ENCODE measurements at regions not wholly inside any gene's neighbourhood (a gene's known extent, or its start where the extent isn't known, plus 50 kb on each side); places are given as distances from the start of the nearest gene placed in this dataset.

GRCh38 chr5:73376618-73377170 lies 71.9 kb downstream of the FOXD1 start:
- H2AK5ac ChIP-seq (ENCODE audit: low read depth, low read length), result peak overlapping the region; percentile 97
- no peaks in the 10 kb centered on the region for H3K9me3 ChIP-seq (ENCODE audit: control insufficient read depth, insufficient read depth, low read length)
- H2BK20ac ChIP-seq (ENCODE audit: low read depth, low read length), result peak overlapping the region; percentile 93
- H2BK5ac ChIP-seq (ENCODE audit: low read depth, low read length, poor library complexity, severe bottlenecking), result peak overlapping the region; percentile 65
- TF ChIP-seq FOS (IDR thresholded peaks at IDR 0.05; ENCODE audit: low read depth, low read length) (peak; percentile 60), USF2 (IDR thresholded peaks at IDR 0.05; ENCODE audit: low read depth, low read length) (no peak), ELK1 (IDR thresholded peaks at IDR 0.05; ENCODE audit: borderline replicate concordance, low read depth, low read length) (no peak), CTCF (conservative IDR thresholded peaks at IDR 0.05; ENCODE audit: low read depth, low read length) (no peak), MAFK (IDR thresholded peaks at IDR 0.05; ENCODE audit: low read depth, low read length) (peak; percentile 22; the same call in 1 of the 2 replicates), RFX5 (IDR thresholded peaks at IDR 0.05; ENCODE audit: low read depth, low read length) (no peak), CEBPB (IDR thresholded peaks at IDR 0.05; ENCODE audit: low read depth, low read length) (peak; percentile 85), SMC3 (IDR thresholded peaks at IDR 0.05; ENCODE audit: low read depth, low read length) (no peak), RAD21 (IDR thresholded peaks at IDR 0.05; ENCODE audit: low read length) (peak; percentile 18; the same call in 1 of the 2 replicates), MAZ (IDR thresholded peaks at IDR 0.05; ENCODE audit: borderline replicate concordance, low read depth, low read length) (no peak), POLR2A (IDR thresholded peaks at IDR 0.05; ENCODE audit: low read depth, low read length) (no peak), MXI1 (IDR thresholded peaks at IDR 0.05; ENCODE audit: borderline replicate concordance, low read depth, low read length) (no peak), NFE2L2 (IDR thresholded peaks at IDR 0.05; ENCODE audit: low read depth, low read length) (no peak)
- H3K18ac ChIP-seq (ENCODE audit: low read depth, low read length), result no peak overlapping the region; the same call in 1 of the 2 replicates
- H3K4me1 ChIP-seq (ENCODE audit: control insufficient read depth, insufficient read depth, low read length), result peaks cover 23% of the 10 kb centered on the region
- H4K20me1 ChIP-seq (ENCODE audit: insufficient read depth, low read length), result no peaks in the 10 kb centered on the region
- H3K56ac ChIP-seq (ENCODE audit: extremely low read depth, insufficient read depth, low read length), result no peak overlapping the region
- H2AFZ ChIP-seq (replicated peaks; ENCODE audit: low read length, poor library complexity), result no peak overlapping the region
- peak overlapping the region; percentile 87 for H3K4ac ChIP-seq (ENCODE audit: low read depth, low read length)
- WGBS, 2 experiments (ENCODE audit: extremely low coverage in 2 of 2, insufficient read length in 1 of 2), result no CpG with 5 or more reads among the region's 3 CpGs
- no peaks in the 10 kb centered on the region for H3K36me3 ChIP-seq (ENCODE audit: control insufficient read depth, insufficient read depth, low read length)
- H3K79me1 ChIP-seq (ENCODE audit: low read depth in 1 of 2, low read length in 2 of 2), result peaks cover 3 to 33% of the 10 kb centered on the region in 2 experiments; a peak in 3 of 4 replicates
- dilution Hi-C loops (cut with HindIII; ENCODE audit: low sequenced_read_pairs, unreplicated experiment) (no loop called here), in situ Hi-C loops (cut with MboI; ENCODE audit: low sequenced_read_pairs) (no loop called here), intact Hi-C loops (cut with micrococcal nuclease) (no loop called here)
- H3K14ac ChIP-seq (replicated peaks; ENCODE audit: low read depth, low read length), result peak overlapping the region; percentile 67
- H2AK9ac ChIP-seq (replicated peaks; ENCODE audit: low read depth, low read length, poor library complexity), result no peak overlapping the region
- H3K9ac ChIP-seq (ENCODE audit: low read depth, low read length), result no peak overlapping the region
- H3K23ac ChIP-seq (ENCODE audit: low read depth, low read length), result peak overlapping the region; percentile 73; the same call in 1 of the 2 replicates
- peak overlapping the region; percentile 76 for H4K91ac ChIP-seq (ENCODE audit: insufficient read depth, low read depth, low read length)
- peak overlapping the region; percentile 12 to 74; a peak in 3 of 4 replicates for H4K8ac ChIP-seq (ENCODE audit: low read depth in 2 of 2, low read length in 2 of 2)
- H4K5ac ChIP-seq (ENCODE audit: low read depth, low read length), result peak overlapping the region; percentile 43; the same call in 1 of the 2 replicates
- no peak overlapping the region for H3K4me3 ChIP-seq (ENCODE audit: insufficient read depth, low read depth, low read length)
- H2BK15ac ChIP-seq (ENCODE audit: low read depth, low read length), result peak overlapping the region; percentile 98; the same call in 2 of the 3 replicates
- peak overlapping the region; percentile 89 for H2BK120ac ChIP-seq (ENCODE audit: low read depth, low read length)
- peaks cover 22% of the 10 kb centered on the region for H3K9me1 ChIP-seq (ENCODE audit: insufficient read depth, low read length)
- no peak overlapping the region for H3K27ac ChIP-seq (ENCODE audit: insufficient read depth, low read length)
- POLR2A ChIA-PET (ENCODE audit: unreplicated experiment), result no interaction called here
- DNase-seq, result peak; percentile 83
- H3K4me2 ChIP-seq (ENCODE audit: low read depth, low read length), result no peak overlapping the region
- CTCF ChIA-PET, result interaction anchor here (0.6 kb wide), 1 partner anchor 11 kb away, joined by 4 read pairs; no protein-coding TSS in a partner anchor
- peak; percentile 53 for ATAC-seq (ENCODE audit: low read depth)
- BruUV-seq (replicated peaks), result no TSS peak
- H3K27me3 ChIP-seq (ENCODE audit: control insufficient read depth, insufficient read depth, low read length), result no peaks in the 10 kb centered on the region

Measured in IMR-90 (cell line).